ENCODE measurements at regions not wholly inside any gene's neighbourhood (a gene's known extent, or its start where the extent isn't known, plus 50 kb on each side); places are given as distances from the start of the nearest gene placed in this dataset.

DNA sequence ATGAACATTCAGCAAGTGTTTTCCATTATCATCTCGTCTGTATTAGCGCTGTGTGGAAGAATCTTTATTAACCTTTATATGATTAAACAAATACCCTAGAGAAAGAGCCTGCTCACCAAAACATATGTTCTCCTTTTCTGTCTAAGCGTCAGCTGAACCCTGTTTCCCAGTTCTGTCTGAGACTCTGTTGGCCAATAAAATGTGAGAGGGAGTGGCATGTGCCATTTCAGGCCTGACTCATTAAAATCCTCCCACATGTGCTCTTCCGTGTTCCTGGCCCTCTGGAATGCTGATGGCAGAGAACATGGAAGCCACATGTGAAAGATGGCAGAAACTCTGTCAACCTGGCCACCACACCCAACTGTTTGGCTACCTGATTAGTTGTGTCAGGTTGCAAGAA lies 181.9 kb upstream of the EDNRB start:
- intact Hi-C loops (cut with DNase I, micrococcal nuclease), result no loop called here
- Histone ChIP-seq H3K27ac (ENCODE audit: low read depth in 1 of 2, low read length in 2 of 2) (no peak overlapping the region), H3K36me3 (ENCODE audit: insufficient read depth, low read length) (no peaks in the 10 kb centered on the region), H3K9me3 (ENCODE audit: control insufficient read depth in 1 of 2, insufficient read depth in 1 of 2, low read length in 2 of 2) (no peaks in the 10 kb centered on the region), H3K27me3 (ENCODE audit: control insufficient read depth in 1 of 2, insufficient read depth in 2 of 2, low read length in 2 of 2) (no peaks in the 10 kb centered on the region), H3K4me1 (ENCODE audit: insufficient read depth, low read length) (no peaks in the 10 kb centered on the region), H3K4me3 (ENCODE audit: low read length) (no peak overlapping the region)
- H3K4me1 Mint-ChIP-seq (ENCODE audit: low read depth), result no peaks in the 10 kb centered on the region
- no peak overlapping the region for H3K27ac Mint-ChIP-seq
- DNase-seq, result no peak
- H3K4me3 Mint-ChIP-seq, result no peak overlapping the region
- CTCF ChIA-PET, result no interaction called here
- TF ChIP-seq, protein P1, sequence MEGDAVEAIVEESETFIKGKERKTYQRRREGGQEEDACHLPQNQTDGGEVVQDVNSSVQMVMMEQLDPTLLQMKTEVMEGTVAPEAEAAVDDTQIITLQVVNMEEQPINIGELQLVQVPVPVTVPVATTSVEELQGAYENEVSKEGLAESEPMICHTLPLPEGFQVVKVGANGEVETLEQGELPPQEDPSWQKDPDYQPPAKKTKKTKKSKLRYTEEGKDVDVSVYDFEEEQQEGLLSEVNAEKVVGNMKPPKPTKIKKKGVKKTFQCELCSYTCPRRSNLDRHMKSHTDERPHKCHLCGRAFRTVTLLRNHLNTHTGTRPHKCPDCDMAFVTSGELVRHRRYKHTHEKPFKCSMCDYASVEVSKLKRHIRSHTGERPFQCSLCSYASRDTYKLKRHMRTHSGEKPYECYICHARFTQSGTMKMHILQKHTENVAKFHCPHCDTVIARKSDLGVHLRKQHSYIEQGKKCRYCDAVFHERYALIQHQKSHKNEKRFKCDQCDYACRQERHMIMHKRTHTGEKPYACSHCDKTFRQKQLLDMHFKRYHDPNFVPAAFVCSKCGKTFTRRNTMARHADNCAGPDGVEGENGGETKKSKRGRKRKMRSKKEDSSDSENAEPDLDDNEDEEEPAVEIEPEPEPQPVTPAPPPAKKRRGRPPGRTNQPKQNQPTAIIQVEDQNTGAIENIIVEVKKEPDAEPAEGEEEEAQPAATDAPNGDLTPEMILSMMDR (IDR thresholded peaks at IDR 0.05), result no peak
- peaks cover 5% of the 10 kb centered on the region for H3K27me3 Mint-ChIP-seq
- no peaks in the 10 kb centered on the region for H3K36me3 Mint-ChIP-seq (ENCODE audit: low read depth)
- H3K9me3 Mint-ChIP-seq, result no peaks in the 10 kb centered on the region
- no peak for ATAC-seq (ENCODE audit: poor library complexity)
- POLR2A ChIA-PET, result no interaction called here

DNA sequence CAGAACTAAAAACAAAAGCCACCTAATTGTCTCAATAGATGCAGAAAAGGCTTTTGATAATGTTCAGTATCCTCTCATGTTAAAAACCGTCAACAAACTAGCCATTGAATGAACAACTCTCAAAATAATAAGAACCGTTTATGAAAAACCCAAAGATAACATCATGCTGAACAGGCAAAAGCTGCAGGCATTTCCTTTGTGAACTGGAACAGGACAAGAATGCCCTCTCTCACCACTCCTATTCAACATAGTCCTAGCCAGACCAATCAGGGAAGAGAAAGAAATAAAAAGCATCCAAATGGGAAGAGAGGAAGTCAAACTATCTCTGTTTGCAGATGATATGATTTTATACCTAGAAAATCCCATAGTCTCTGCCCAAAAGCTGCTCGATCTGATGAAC lies 179.6 kb upstream of the EDNRB start:
- H3K36me3 Mint-ChIP-seq (ENCODE audit: low read depth), result no peaks in the 10 kb centered on the region
- no peaks in the 10 kb centered on the region for H3K4me1 Mint-ChIP-seq (ENCODE audit: low read depth)
- H3K27ac ChIP-seq (ENCODE audit: low read depth in 1 of 2, low read length in 2 of 2), result no peak overlapping the region
- TF ChIP-seq, protein P1 (IDR thresholded peaks at IDR 0.05), result no peak
- H3K4me3 ChIP-seq (ENCODE audit: low read length), result no peak overlapping the region
- no peaks in the 10 kb centered on the region for H3K36me3 ChIP-seq (ENCODE audit: insufficient read depth, low read length)
- DNase-seq (no peak), ATAC-seq (ENCODE audit: poor library complexity) (no peak)
- intact Hi-C loops (cut with DNase I, micrococcal nuclease), result no loop called here
- ChIA-PET POLR2A (no interaction called here), CTCF (no interaction called here)
- no peaks in the 10 kb centered on the region for H3K9me3 Mint-ChIP-seq
- H3K27ac Mint-ChIP-seq, result no peak overlapping the region
- H3K4me1 ChIP-seq (ENCODE audit: insufficient read depth, low read length), result no peaks in the 10 kb centered on the region
- peaks cover 5% of the 10 kb centered on the region for H3K27me3 Mint-ChIP-seq
- no peak overlapping the region for H3K4me3 Mint-ChIP-seq
- no peaks in the 10 kb centered on the region for H3K9me3 ChIP-seq (ENCODE audit: control insufficient read depth in 1 of 2, insufficient read depth in 1 of 2, low read length in 2 of 2)
- no peaks in the 10 kb centered on the region for H3K27me3 ChIP-seq (ENCODE audit: control insufficient read depth in 1 of 2, insufficient read depth in 2 of 2, low read length in 2 of 2)

DNA sequence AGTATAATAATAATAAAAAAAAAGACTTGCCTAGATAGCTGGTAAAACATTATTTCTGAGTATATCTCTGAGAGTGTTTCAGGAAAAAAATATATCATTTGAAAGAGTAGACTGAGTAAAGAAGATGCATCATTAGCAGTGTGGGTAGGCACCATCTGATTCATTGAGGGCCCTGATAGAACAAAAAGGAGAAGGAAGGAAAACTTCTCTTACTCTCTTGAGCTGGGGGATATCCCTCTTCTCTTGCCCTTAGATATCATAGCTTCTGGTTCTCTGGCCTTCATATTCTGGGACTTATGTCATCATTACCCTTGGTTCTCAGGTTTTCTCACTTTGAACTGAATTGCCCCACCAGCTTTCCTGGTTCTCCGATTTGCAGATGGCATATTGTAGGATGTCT lies 177.6 kb upstream of the EDNRB start:
- H3K4me3 Mint-ChIP-seq, result no peak overlapping the region
- Histone ChIP-seq H3K4me1 (ENCODE audit: insufficient read depth, low read length) (no peaks in the 10 kb centered on the region), H3K4me3 (ENCODE audit: low read length) (no peak overlapping the region), H3K36me3 (ENCODE audit: insufficient read depth, low read length) (no peaks in the 10 kb centered on the region), H3K27me3 (ENCODE audit: control insufficient read depth in 1 of 2, insufficient read depth in 2 of 2, low read length in 2 of 2) (no peaks in the 10 kb centered on the region), H3K27ac (ENCODE audit: low read depth in 1 of 2, low read length in 2 of 2) (no peak overlapping the region), H3K9me3 (ENCODE audit: control insufficient read depth in 1 of 2, insufficient read depth in 1 of 2, low read length in 2 of 2) (no peaks in the 10 kb centered on the region)
- no peak overlapping the region for H3K27ac Mint-ChIP-seq
- H3K4me1 Mint-ChIP-seq (ENCODE audit: low read depth), result no peaks in the 10 kb centered on the region
- ATAC-seq (ENCODE audit: poor library complexity) (no peak), DNase-seq (no peak)
- ChIA-PET CTCF (no interaction called here), POLR2A (no interaction called here)
- peaks cover 5% of the 10 kb centered on the region for H3K27me3 Mint-ChIP-seq
- intact Hi-C loops (cut with DNase I, micrococcal nuclease), result no loop called here
- no peaks in the 10 kb centered on the region for H3K36me3 Mint-ChIP-seq (ENCODE audit: low read depth)
- TF ChIP-seq, protein P1 (IDR thresholded peaks at IDR 0.05), result no peak
- no peaks in the 10 kb centered on the region for H3K9me3 Mint-ChIP-seq

Measured in CD4-positive, alpha-beta T cell (primary cell).